ENCODE measurements at regions not wholly inside any gene's neighbourhood (a gene's known extent, or its start where the extent isn't known, plus 50 kb on each side); places are given as distances from the start of the nearest gene placed in this dataset.

GRCh38 chr16:82454566-82454965 is 172.2 kb upstream of the CDH13 start (continued):
- TF ChIP-seq EP300 (IDR thresholded peaks at IDR 0.05; ENCODE audit: borderline replicate concordance in 1 of 2, low read depth in 2 of 2, low read length in 2 of 2): no peak

All from H1 (cell line).